Large intestine (tissue), 3 donors: ENCODE measurements at regions not wholly inside any gene's neighbourhood (a gene's known extent, or its start where the extent isn't known, plus 50 kb on each side); places are given as distances from the start of the nearest gene placed in this dataset.

ENCODE experiments used
- DNase-seq, 2 donors: peaks; one replicate each; pipeline versions ENCODE4 v3.0.0 to v3.0.0-alpha.2; 2013
- H3K27ac ChIP-seq: one replicate; pipeline ENCODE4 v1.5.1; 2013; ENCODE audit warnings: low read length
- H3K27me3 ChIP-seq: 2 replicates; pipeline ENCODE4 v1.6.1; 2013; ENCODE audit warnings: low read length; ENCODE audit not compliant: control insufficient read depth, insufficient read depth
- H3K36me3 ChIP-seq: 2 replicates; pipeline ENCODE4 v1.6.1; 2013; ENCODE audit warnings: low read length; ENCODE audit not compliant: control insufficient read depth, insufficient read depth
- H3K4me1 ChIP-seq: one replicate; pipeline ENCODE4 v1.6.1; 2013; ENCODE audit warnings: low read length; ENCODE audit not compliant: control insufficient read depth, insufficient read depth
- H3K4me3 ChIP-seq: one replicate; pipeline ENCODE4 v1.5.1; 2013; ENCODE audit warnings: low read length
- H3K9me3 ChIP-seq: one replicate; pipeline ENCODE4 v1.6.1; 2013; ENCODE audit warnings: mild to moderate bottlenecking, low read depth, low read length, moderate library complexity; ENCODE audit not compliant: control insufficient read depth
- WGBS: methylation state at CpG from one replicate; pipeline ENCODE4 v1.1.5; 2013; ENCODE audit warnings: low lambda C conversion rate; ENCODE audit not compliant: insufficient coverage; 5-methylcytosine and 5-hydroxymethylcytosine counted together

- WGBS: no CpG with 5 or more reads among the region's 2 CpGs
Observed at GRCh38 chr15:91380114-91380513, 280.1 kb downstream of the SV2B start.

DNA sequence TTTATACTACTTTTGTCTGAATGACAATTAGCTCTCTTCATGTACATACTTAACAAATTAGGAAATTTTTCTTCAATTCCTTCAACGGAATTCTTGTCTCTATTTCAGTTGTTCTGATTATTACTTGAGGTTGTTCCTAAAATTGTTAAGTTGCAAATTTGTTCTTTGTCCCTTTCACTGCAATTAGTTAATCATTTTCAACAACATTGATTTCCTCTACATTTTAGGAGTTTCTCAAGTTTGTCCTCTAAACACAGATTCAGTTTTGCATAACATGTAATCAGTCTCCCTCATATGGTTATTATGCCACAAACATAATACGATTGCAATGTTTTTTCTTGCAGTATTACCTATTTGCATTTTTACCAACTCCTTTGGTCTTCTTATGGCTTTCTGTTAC lies 283.5 kb downstream of the SV2B start:
- Histone ChIP-seq H3K4me1 (no peaks in the 10 kb centered on the region), H3K27ac (no peak overlapping the region), H3K9me3 (no peaks in the 10 kb centered on the region), H3K4me3 (no peak overlapping the region), H3K27me3 (no peaks in the 10 kb centered on the region), H3K36me3 (no peaks in the 10 kb centered on the region)
- WGBS: 94% methylated on average over 2 of the region's 2 CpGs
- DNase-seq: no peak

More at GRCh38 chr15:91380114-91380513, 280.1 kb downstream of the SV2B start:
- Histone ChIP-seq H3K4me3 (no peak overlapping the region), H3K4me1 (no peaks in the 10 kb centered on the region), H3K27me3 (peaks cover 2% of the 10 kb centered on the region), H3K27ac (no peak overlapping the region), H3K9me3 (no peaks in the 10 kb centered on the region), H3K36me3 (no peaks in the 10 kb centered on the region)
- DNase-seq: no peak

DNA sequence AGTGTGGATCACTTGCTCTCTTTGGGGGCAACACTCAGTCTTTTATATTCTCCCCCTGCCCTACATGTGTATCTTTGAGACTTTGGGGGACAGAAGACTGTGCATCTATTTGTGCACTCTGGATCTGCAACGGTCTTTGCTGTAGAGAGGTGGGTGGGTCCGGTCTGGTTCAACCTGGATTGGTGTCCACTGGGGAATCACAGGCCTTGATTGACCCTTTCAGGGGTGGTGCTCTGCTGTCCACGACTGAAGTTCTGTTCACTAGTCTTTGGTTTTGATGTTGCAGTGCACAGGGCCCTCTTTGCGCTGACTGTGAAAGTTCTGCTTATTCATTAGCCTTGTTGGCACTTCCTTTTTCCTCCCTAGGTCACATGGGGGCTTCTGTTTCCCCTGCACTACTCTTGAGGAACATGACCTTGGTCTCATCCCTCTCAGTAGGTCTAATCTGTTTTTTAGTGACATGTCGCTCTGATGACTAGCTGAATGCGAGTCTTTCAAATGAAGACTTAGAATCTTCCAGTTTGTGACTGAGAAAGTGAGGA lies 284.2 kb downstream of the SV2B start:
- no CpG with 5 or more reads among the region's 6 CpGs for WGBS
- no peak for DNase-seq
- no peaks in the 10 kb centered on the region for H3K27me3 ChIP-seq
- H3K27ac ChIP-seq: no peak overlapping the region
- H3K36me3 ChIP-seq: no peaks in the 10 kb centered on the region
- H3K4me1 ChIP-seq: no peaks in the 10 kb centered on the region
- no peaks in the 10 kb centered on the region for H3K9me3 ChIP-seq
- H3K4me3 ChIP-seq: no peak overlapping the region

GRCh38 chr15:91385311-91385710 lies 285.3 kb downstream of the SV2B start:
- Histone ChIP-seq H3K4me1 (no peaks in the 10 kb centered on the region), H3K9me3 (no peaks in the 10 kb centered on the region), H3K27me3 (no peaks in the 10 kb centered on the region), H3K36me3 (no peaks in the 10 kb centered on the region), H3K27ac (no peak overlapping the region), H3K4me3 (no peak overlapping the region)
- WGBS: no CpG with 5 or more reads among the region's 1 CpG
- DNase-seq: peak in 1 of 2 donors; percentile 74

DNA sequence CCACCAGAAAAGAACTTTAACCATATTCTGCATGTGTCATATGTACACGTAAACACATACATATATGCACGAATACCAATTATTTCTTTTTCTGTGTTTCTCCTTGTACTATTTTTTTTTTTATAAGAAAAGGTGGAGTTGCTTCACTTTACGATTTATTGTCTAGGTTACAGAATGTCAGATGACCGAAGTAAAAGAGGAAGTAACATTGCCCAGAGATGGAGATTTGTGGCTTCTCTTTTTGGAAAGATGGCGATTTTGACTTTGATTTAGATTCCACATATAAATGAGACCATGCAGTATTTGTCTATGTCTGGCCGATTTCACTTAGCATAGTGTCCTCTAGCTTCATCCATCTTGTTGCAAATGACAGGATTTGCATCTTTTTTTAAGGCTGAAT lies 293.1 kb downstream of the SV2B start:
- Histone ChIP-seq H3K9me3 (no peaks in the 10 kb centered on the region), H3K27me3 (no peaks in the 10 kb centered on the region), H3K4me3 (no peak overlapping the region), H3K4me1 (no peaks in the 10 kb centered on the region), H3K27ac (no peak overlapping the region), H3K36me3 (no peaks in the 10 kb centered on the region)
- WGBS: 94% methylated on average over 4 of the region's 6 CpGs
- no peak for DNase-seq

DNA sequence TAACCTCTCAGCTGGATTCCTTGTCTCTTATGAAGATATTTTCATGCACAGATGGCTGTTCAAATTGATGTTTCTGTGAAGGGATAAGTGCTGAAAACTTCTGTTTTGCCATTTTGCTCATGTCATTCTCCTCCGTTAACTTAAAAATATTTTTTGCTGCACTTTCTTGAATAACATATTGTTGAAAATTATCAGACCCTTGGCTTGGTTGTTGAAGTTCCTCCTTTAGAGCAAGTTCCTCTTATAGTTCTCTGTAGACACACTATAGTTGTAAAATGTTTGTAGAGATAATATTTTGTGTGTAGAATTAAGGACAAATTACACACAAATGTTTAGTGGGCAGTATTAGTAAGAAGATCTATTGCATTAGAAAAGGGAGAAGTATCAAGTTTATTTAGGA lies 300.4 kb downstream of the SV2B start:
- Histone ChIP-seq H3K27me3 (no peaks in the 10 kb centered on the region), H3K4me1 (no peaks in the 10 kb centered on the region), H3K9me3 (peaks cover 9% of the 10 kb centered on the region), H3K36me3 (no peaks in the 10 kb centered on the region), H3K4me3 (no peak overlapping the region), H3K27ac (no peak overlapping the region)
- WGBS: 86% methylated on average over 1 of the region's 1 CpG
- no peak for DNase-seq

GRCh38 chr15:91407269-91407889 lies 307.3 kb downstream of the SV2B start:
- peak; percentile 29 to 58 for DNase-seq
- H3K27ac ChIP-seq: no peak overlapping the region

DNA sequence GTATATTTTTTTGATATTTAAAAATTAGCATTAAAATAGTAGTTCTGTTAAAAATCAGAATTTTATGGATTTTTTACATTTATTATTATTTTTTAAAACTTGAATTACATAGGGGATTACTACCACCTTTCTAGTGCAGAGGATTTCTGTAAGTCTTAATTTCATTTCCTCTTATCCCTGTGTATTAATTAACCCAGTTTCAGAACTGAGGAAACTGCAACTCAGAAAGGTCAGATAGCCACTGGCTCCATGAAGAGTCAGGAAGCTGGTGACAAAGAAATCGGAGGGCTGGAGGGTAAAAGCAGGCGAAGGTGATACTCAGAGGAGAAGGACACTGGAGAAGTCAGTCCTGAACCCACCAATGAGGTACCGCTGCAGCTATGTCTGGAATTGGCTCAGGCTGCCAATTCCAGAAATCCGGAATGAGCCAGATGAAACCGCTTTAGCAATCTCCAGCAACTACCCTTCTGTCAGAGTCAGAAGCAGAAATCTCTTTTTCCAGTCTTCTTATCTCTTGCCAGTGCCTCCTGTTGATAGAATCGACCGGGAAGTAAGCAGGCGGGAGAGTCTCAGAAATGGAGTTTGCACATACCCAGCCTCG lies 308.5 kb downstream of the SV2B start:
- 0% methylated on average over 1 of the region's 9 CpGs for whole genome bisulfite sequencing
- Histone ChIP-seq H3K36me3 (no peaks in the 10 kb centered on the region), H3K9me3 (no peaks in the 10 kb centered on the region), H3K27me3 (no peaks in the 10 kb centered on the region), H3K4me3 (peak overlapping the region; percentile 3), H3K27ac (no peak overlapping the region), H3K4me1 (peaks cover 4% of the 10 kb centered on the region)
- peak; percentile 48 to 77 for DNase-seq

More at GRCh38 chr15:91407269-91407889, 307.3 kb downstream of the SV2B start:
- Histone ChIP-seq H3K27me3 (no peaks in the 10 kb centered on the region), H3K36me3 (no peaks in the 10 kb centered on the region), H3K9me3 (no peaks in the 10 kb centered on the region), H3K4me1 (peaks cover 4% of the 10 kb centered on the region), H3K4me3 (no peak overlapping the region)
- WGBS: 43% methylated on average over 2 of the region's 4 CpGs

DNA sequence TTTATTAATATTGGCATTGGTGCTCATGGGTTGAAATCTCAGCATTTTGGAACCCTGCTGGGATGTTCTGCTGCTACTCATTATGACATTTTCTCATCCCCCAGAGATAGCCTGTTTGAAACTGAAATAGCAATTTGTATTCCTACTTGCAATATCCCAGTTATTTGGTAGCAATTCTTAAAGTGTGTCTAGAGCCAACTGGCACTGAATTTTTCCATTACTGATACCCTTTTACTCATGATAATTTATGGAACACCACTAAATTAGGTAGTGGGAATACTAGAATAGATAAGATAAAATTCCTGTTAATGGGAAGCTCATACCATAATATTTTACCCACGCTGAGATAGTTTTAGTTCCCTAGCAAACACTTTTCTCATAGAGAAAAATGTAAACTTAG lies 309.3 kb downstream of the SV2B start:
- H3K27ac ChIP-seq: no peak overlapping the region
- no peak for DNase-seq
- H3K4me1 ChIP-seq: peaks cover 4% of the 10 kb centered on the region
- H3K27me3 ChIP-seq: no peaks in the 10 kb centered on the region
- H3K9me3 ChIP-seq: no peaks in the 10 kb centered on the region
- 62% methylated on average over 1 of the region's 1 CpG for WGBS
- no peak overlapping the region for H3K4me3 ChIP-seq
- no peaks in the 10 kb centered on the region for H3K36me3 ChIP-seq

DNA sequence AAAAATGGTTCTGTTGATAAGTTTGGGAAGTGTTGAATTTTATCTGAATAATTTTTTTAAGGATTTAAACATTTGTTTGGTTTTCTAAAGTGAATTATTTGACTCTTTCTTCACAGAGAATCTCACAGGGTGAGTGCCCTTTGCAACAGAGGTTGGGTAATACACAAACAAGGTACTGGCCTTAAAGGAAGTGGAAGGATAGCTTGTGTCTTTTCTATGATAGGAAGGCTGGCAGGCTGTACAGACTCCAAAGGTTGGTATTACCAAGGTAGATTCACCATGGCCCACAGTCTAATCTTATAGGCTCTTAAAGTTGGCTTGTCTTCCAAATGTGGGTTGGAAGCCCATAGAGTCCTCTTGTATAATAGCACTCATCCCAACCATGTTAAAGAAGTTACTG lies 311.5 kb downstream of the SV2B start:
- H3K27ac ChIP-seq: no peak overlapping the region
- no peak overlapping the region for H3K4me3 ChIP-seq
- no peaks in the 10 kb centered on the region for H3K9me3 ChIP-seq
- H3K36me3 ChIP-seq: no peaks in the 10 kb centered on the region
- peak; percentile 38 to 50 for DNase-seq
- peaks cover 4% of the 10 kb centered on the region for H3K4me1 ChIP-seq
- no peaks in the 10 kb centered on the region for H3K27me3 ChIP-seq
